ENCODE measurements at regions not wholly inside any gene's neighbourhood (a gene's known extent, or its start where the extent isn't known, plus 50 kb on each side); places are given as distances from the start of the nearest gene placed in this dataset.

DNA sequence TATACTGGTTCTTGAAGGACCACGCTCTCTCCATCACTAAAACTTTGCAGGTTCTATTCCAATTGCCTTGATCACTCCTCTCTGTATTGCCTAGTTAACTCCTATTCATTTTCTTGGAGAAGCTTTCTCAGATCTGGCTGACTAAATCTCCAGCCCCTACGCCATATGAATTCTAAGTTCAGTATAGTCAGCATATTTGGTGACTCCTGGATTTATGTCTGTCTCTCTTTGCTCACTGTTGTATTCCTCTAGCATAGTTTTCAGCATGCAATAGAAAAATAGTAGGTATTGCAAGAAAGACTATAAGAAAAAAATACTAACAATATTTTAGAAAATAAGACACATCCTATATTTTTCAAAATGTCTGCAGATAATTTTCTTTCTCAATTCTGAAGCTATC lies 579.7 kb downstream of the CDH11 start:
- TF ChIP-seq, protein P1, sequence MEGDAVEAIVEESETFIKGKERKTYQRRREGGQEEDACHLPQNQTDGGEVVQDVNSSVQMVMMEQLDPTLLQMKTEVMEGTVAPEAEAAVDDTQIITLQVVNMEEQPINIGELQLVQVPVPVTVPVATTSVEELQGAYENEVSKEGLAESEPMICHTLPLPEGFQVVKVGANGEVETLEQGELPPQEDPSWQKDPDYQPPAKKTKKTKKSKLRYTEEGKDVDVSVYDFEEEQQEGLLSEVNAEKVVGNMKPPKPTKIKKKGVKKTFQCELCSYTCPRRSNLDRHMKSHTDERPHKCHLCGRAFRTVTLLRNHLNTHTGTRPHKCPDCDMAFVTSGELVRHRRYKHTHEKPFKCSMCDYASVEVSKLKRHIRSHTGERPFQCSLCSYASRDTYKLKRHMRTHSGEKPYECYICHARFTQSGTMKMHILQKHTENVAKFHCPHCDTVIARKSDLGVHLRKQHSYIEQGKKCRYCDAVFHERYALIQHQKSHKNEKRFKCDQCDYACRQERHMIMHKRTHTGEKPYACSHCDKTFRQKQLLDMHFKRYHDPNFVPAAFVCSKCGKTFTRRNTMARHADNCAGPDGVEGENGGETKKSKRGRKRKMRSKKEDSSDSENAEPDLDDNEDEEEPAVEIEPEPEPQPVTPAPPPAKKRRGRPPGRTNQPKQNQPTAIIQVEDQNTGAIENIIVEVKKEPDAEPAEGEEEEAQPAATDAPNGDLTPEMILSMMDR (IDR thresholded peaks at IDR 0.05; ENCODE audit: low read depth, low read length), result no peak
- TF ChIP-seq POLR2A (IDR thresholded peaks at IDR 0.05; ENCODE audit: extremely low read depth, insufficient read length), result no peak
- no peak for TF ChIP-seq MYC (IDR thresholded peaks at IDR 0.05; ENCODE audit: low read depth, low read length)
- no peak for TF ChIP-seq MAX (IDR thresholded peaks at IDR 0.05; ENCODE audit: low read depth, low read length)
